Astrocyte of the spinal cord (primary cell): ENCODE measurements at regions not wholly inside any gene's neighbourhood (a gene's known extent, or its start where the extent isn't known, plus 50 kb on each side); places are given as distances from the start of the nearest gene placed in this dataset.

Source experiments
- DNase-seq: peaks from one replicate; pipeline ENCODE4 v3.0.0; 2011; ENCODE audit warnings: low read depth, low spot score
- H3K4me3 ChIP-seq: 2 replicates; pipeline ENCODE4 v1.5.1; 2011; ENCODE audit warnings: low read depth, mild to moderate bottlenecking, low read length, moderate library complexity
- in situ Hi-C: cut with HindIII; loops from 2 replicates; pipeline ENCODE4 v1.10.0; 2017; ENCODE audit warnings: low sequenced_read_pairs
- TF ChIP-seq, protein P1 (sequence below): IDR thresholded peaks from 2 replicates; pipeline ENCODE4 v1.5.1; 2012; ENCODE audit warnings: low read depth, mild to moderate bottlenecking, low read length, inconsistent platforms

GRCh38 chr5:99000876-99001275 lies 72.1 kb upstream of the CHD1 start:
- in situ Hi-C loops: no loop called here
- TF ChIP-seq, protein P1, sequence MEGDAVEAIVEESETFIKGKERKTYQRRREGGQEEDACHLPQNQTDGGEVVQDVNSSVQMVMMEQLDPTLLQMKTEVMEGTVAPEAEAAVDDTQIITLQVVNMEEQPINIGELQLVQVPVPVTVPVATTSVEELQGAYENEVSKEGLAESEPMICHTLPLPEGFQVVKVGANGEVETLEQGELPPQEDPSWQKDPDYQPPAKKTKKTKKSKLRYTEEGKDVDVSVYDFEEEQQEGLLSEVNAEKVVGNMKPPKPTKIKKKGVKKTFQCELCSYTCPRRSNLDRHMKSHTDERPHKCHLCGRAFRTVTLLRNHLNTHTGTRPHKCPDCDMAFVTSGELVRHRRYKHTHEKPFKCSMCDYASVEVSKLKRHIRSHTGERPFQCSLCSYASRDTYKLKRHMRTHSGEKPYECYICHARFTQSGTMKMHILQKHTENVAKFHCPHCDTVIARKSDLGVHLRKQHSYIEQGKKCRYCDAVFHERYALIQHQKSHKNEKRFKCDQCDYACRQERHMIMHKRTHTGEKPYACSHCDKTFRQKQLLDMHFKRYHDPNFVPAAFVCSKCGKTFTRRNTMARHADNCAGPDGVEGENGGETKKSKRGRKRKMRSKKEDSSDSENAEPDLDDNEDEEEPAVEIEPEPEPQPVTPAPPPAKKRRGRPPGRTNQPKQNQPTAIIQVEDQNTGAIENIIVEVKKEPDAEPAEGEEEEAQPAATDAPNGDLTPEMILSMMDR: no peak

DNA sequence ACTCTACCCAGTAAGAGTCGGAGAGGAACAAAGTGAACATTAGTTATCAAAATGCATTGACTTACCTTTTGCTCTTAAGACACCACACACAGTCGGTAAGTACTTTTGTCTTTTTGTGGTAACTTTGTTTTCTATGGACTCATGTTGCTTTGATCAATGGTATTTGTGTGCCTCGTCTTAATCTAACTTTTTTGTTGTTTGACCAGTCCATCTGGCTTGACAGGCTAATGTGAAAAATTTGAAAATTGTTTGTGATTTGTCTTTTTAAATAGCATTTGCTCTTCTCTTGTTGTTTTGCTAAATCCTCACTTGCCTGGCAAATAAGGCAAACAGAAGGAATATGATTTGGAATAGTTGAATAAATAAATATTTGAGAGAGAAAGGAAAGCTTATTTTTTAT lies 71.4 kb upstream of the CHD1 start:
- DNase-seq: no peak
- no peak overlapping the region for H3K4me3 ChIP-seq
- in situ Hi-C loops: no loop called here
- TF ChIP-seq, protein P1: no peak

More at GRCh38 chr5:99000876-99001275, 72.1 kb upstream of the CHD1 start:
- H3K4me3 ChIP-seq: no peak overlapping the region
- DNase-seq: no peak

DNA sequence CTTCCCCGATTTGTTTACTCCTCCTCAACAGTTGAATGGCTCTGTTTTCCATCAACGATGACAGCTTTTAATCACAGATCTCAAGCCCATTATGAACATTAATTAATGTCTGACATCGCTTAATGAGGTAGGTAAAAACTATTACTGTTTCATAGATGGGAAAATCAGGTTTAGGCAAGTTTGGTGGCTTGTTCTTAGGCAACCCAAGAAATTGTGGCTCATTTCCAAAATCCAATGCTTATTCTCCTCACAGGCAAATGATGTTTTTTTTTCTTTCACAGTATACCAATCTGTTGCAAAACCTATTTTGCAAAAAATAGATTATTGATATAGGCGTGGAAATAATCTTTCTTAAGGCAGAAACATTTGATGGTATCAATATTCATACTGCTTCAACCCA lies 70.8 kb upstream of the CHD1 start:
- DNase-seq: no peak
- in situ Hi-C loops: no loop called here
- H3K4me3 ChIP-seq: no peak overlapping the region
- TF ChIP-seq, protein P1: no peak

DNA sequence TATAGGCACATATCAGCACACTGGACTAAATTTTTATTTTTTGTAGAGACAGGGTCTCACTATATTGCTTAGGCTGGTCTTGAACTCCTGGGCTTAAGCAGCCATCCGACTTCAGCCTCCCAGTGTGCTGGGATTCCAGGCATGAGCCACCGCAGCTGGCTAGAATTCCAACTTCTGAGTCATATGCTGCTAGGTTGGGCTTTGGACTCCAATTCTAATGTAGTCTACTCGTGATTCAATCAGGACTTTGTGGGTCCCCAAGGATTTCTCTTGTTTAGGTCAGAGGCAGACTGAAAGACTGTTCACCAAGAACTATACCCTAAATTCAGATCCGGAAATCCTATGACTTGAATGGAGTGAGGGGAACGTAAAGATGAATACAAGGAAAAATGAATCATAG lies 68.2 kb upstream of the CHD1 start:
- H3K4me3 ChIP-seq: no peak overlapping the region
- peak; percentile 58 for DNase-seq
- in situ Hi-C loops: no loop called here
- TF ChIP-seq, protein P1: no peak

- TF ChIP-seq, protein P1: no peak
- in situ Hi-C loops: no loop called here
- H3K4me3 ChIP-seq: no peak overlapping the region
- no peak for DNase-seq
Measured at GRCh38 chr5:98994611-98995010, 65.8 kb upstream of the CHD1 start.

GRCh38 chr5:98993512-98993911 lies 64.7 kb upstream of the CHD1 start:
- no peak overlapping the region for H3K4me3 ChIP-seq
- no peak for DNase-seq
- in situ Hi-C loops: no loop called here
- TF ChIP-seq, protein P1: no peak

DNA sequence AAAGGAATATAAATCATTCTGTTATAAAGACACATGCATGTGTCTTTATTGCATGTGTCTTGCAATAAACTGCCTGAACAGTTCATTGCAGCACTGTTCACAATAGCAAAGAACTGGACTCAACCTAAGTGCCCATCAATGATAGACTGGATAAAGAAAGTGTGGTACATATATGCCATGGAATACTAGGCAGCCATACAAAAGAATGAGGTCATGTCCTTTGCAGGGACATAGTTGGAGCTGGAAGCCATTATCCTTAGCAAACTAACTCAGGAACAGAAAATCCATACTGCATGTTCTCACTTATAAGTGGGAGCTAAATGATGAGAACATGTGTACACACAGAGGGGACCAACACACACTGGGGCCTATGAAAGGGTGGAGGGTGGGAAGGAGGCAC lies 63.7 kb upstream of the CHD1 start:
- in situ Hi-C loops: no loop called here
- no peak overlapping the region for H3K4me3 ChIP-seq
- DNase-seq: no peak
- TF ChIP-seq, protein P1: no peak
